DOHH2 (cell line): ENCODE measurements at regions not wholly inside any gene's neighbourhood (a gene's known extent, or its start where the extent isn't known, plus 50 kb on each side); places are given as distances from the start of the nearest gene placed in this dataset.

Experiments used
- H3F3A ChIP-seq: fragments of 200-600 bp; sonication (generic), shearing (Covaris generic); 2 replicates; pipeline ENCODE4 v1.6.0; 2016; ENCODE audit warnings: antibody characterized with exemption, mild to moderate bottlenecking; ENCODE audit not compliant: control insufficient read depth, insufficient read depth
- H3K27ac ChIP-seq: fragments of 200-600 bp; sonication (generic); 2 replicates; pipeline ENCODE4 v1.5.1; 2014; ENCODE audit warnings: low read depth, mild to moderate bottlenecking, low read length, moderate library complexity
- H3K27me3 ChIP-seq: fragments of 200-600 bp; sonication (generic); 2 replicates; pipeline ENCODE4 v1.6.1; 2014; ENCODE audit warnings: mild to moderate bottlenecking, low read length, mixed read lengths; ENCODE audit not compliant: control insufficient read depth
- H3K36me3 ChIP-seq: fragments of 200-600 bp; sonication (generic); 2 replicates; pipeline ENCODE4 v1.6.1; 2014; ENCODE audit warnings: mild to moderate bottlenecking, low read length, moderate library complexity, mixed read lengths; ENCODE audit not compliant: control insufficient read depth
- H3K4me1 ChIP-seq: fragments of 200-600 bp; sonication (generic); 2 replicates; pipeline ENCODE4 v1.6.1; 2014; ENCODE audit warnings: mild to moderate bottlenecking, low read length, mixed read lengths; ENCODE audit not compliant: control insufficient read depth
- H3K4me2 ChIP-seq: fragments of 200-600 bp; sonication (generic); 2 replicates; pipeline ENCODE4 v1.6.0; 2014; ENCODE audit warnings: mild to moderate bottlenecking, low read length, moderate library complexity
- H3K4me3 ChIP-seq: fragments of 200-600 bp; sonication (generic); 2 replicates; pipeline ENCODE4 v1.5.1; 2014; ENCODE audit warnings: mild to moderate bottlenecking, low read length, mixed read lengths
- H3K79me2 ChIP-seq: fragments of 200-600 bp; sonication (generic); 2 replicates; pipeline ENCODE4 v1.6.1; 2014; ENCODE audit warnings: mild to moderate bottlenecking, low read length, mixed read lengths; ENCODE audit not compliant: control insufficient read depth
- H3K9me2 ChIP-seq: fragments of 200-600 bp; sonication (generic); replicated peaks from 2 replicates; pipeline ENCODE4 v1.6.1; 2014; ENCODE audit warnings: mild to moderate bottlenecking, low read length, mixed read lengths; ENCODE audit not compliant: control insufficient read depth
- H3K9me3 ChIP-seq: fragments of 200-600 bp; sonication (generic); 2 replicates; pipeline ENCODE4 v1.6.1; 2014; ENCODE audit warnings: antibody characterized with exemption, low read length, mixed read lengths; ENCODE audit not compliant: control insufficient read depth, insufficient read depth
- H4K20me1 ChIP-seq: fragments of 200-600 bp; sonication (generic); 2 replicates; pipeline ENCODE4 v1.6.0; 2014; ENCODE audit warnings: low read depth, mild to moderate bottlenecking, antibody characterized with exemption, low read length, moderate library complexity; ENCODE audit not compliant: control insufficient read depth, insufficient read depth
- EZH2phosphoT487 ChIP-seq: fragments of 200-600 bp; sonication (generic); IDR thresholded peaks from 2 replicates; pipeline ENCODE4 v1.6.1; 2017; ENCODE audit warnings: borderline replicate concordance, mild to moderate bottlenecking, antibody characterized with exemption, low read length, moderate library complexity, mixed read lengths
- TF ChIP-seq, protein P1 (sequence below): fragments of 200-600 bp; sonication (generic); IDR thresholded peaks from one replicate; pipeline ENCODE4 v1.5.1; 2014; ENCODE audit warnings: antibody characterized with exemption, mild to moderate bottlenecking, low read depth, low read length; ENCODE audit not compliant: poor library complexity, severe bottlenecking

DNA sequence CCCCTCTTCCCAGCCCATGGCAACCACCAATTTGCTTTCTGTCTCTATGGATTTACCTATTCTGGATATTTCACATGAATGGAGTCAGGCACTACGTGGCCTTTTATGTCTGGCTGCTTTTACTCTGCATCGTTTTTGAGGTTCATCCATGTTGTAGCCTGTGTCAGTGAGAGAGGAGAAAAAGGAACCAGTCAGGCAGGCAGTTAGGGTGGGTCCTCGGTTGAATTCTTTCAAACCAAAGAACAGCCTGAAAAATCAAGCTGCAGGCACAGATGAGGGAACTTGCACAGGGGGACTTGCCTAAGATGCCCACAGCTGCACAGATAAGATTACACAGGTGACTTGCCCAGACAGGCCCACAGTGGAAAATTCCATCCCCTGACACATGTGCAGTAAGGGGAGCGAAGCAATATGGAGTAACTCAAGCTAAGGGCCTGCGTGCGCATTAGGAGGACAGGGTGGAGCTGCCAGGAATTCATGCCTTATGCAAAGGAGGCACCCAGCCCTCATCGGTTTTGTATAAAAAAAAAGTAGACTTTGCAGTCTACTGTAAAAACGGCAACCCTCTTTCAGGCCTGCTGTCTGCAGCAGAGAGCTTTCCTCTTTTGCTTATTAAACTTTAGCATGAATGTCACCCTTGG lies 152.4 kb upstream of the RFLNA start:
- Histone ChIP-seq H3K79me2 (no peaks in the 10 kb centered on the region), H3K27ac (no peak overlapping the region), H3K36me3 (no peaks in the 10 kb centered on the region), H4K20me1 (no peaks in the 10 kb centered on the region), H3K4me1 (peaks cover 4% of the 10 kb centered on the region), H3K27me3 (peaks cover 7% of the 10 kb centered on the region), H3K4me3 (no peak overlapping the region), H3K9me2 (no peaks in the 10 kb centered on the region), H3F3A (no peaks in the 10 kb centered on the region), H3K4me2 (no peak overlapping the region), H3K9me3 (peaks cover 12% of the 10 kb centered on the region)
- TF ChIP-seq EZH2phosphoT487 = no peak
- TF ChIP-seq, protein P1, sequence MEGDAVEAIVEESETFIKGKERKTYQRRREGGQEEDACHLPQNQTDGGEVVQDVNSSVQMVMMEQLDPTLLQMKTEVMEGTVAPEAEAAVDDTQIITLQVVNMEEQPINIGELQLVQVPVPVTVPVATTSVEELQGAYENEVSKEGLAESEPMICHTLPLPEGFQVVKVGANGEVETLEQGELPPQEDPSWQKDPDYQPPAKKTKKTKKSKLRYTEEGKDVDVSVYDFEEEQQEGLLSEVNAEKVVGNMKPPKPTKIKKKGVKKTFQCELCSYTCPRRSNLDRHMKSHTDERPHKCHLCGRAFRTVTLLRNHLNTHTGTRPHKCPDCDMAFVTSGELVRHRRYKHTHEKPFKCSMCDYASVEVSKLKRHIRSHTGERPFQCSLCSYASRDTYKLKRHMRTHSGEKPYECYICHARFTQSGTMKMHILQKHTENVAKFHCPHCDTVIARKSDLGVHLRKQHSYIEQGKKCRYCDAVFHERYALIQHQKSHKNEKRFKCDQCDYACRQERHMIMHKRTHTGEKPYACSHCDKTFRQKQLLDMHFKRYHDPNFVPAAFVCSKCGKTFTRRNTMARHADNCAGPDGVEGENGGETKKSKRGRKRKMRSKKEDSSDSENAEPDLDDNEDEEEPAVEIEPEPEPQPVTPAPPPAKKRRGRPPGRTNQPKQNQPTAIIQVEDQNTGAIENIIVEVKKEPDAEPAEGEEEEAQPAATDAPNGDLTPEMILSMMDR = no peak

DNA sequence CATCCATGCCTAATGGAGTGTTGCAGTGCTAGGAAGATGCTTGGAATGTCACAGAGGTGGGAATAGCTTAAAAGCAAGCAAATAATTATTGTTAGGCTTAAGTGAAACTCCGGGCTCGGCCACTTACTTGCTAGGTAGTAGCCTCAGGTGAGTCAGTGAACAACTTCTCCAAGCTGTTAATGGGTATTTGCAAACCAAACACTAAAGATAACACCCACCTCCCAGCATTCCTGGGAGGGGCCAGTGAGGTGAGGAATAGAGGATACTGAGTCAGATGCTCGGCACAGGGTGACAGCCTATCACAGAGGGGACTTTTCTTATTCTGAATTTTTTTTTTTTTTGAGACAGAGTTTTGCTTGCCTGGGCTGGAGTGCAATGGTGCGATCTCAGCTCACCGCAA lies 151.2 kb upstream of the RFLNA start:
- H3K9me3 ChIP-seq = peaks cover 6% of the 10 kb centered on the region
- no peak overlapping the region for H3K4me2 ChIP-seq
- H4K20me1 ChIP-seq = no peaks in the 10 kb centered on the region
- H3K4me3 ChIP-seq = no peak overlapping the region
- H3K79me2 ChIP-seq = no peaks in the 10 kb centered on the region
- no peaks in the 10 kb centered on the region for H3K9me2 ChIP-seq
- no peak overlapping the region for H3K27ac ChIP-seq
- no peak for TF ChIP-seq EZH2phosphoT487
- TF ChIP-seq, protein P1 = no peak
- no peaks in the 10 kb centered on the region; the same call in 1 of the 2 replicates for H3K27me3 ChIP-seq
- H3F3A ChIP-seq = no peaks in the 10 kb centered on the region
- H3K4me1 ChIP-seq = peaks cover 11% of the 10 kb centered on the region
- H3K36me3 ChIP-seq = no peaks in the 10 kb centered on the region

DNA sequence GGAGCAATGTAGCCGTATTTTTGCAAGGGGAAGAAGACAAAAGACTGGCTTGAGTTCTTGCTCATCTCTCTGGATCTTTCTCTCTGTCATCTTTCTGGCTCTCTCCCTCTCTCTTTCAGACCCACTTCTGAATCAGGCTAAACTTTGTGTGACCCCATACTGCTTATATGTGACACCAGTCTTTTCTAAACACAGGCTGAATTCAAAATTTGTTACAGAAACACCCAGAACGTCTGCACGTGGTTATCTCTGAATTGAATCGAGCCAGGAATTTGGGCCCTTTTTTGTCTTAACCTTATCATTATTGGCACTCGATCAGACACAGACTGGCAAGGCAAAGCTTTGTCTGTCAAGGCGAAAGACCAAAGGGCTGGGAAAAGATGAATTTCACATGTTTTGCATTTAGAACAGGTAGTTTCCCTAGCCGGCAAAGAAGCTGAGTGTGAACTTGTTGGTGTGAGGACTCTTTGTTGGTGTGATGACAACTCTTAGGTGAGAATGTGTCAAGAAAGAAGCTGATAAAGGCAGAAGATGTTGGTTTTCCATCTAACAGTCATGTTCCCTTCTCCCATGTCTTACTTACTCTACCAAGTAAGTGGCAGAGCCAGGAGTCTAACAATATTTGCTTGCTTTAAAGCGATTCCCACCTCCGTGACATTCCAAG lies 150.2 kb upstream of the RFLNA start:
- Histone ChIP-seq H3K9me2 (no peaks in the 10 kb centered on the region), H3K4me1 (peaks cover 11% of the 10 kb centered on the region), H3F3A (no peaks in the 10 kb centered on the region), H3K27ac (no peak overlapping the region), H3K36me3 (no peaks in the 10 kb centered on the region), H3K4me3 (no peak overlapping the region), H3K4me2 (no peak overlapping the region), H3K9me3 (peaks cover 6% of the 10 kb centered on the region), H3K79me2 (no peaks in the 10 kb centered on the region), H3K27me3 (no peaks in the 10 kb centered on the region; the same call in 1 of the 2 replicates), H4K20me1 (no peaks in the 10 kb centered on the region)
- TF ChIP-seq EZH2phosphoT487 = no peak
- TF ChIP-seq, protein P1 = no peak
